ENCODE measurements at regions not wholly inside any gene's neighbourhood (a gene's known extent, or its start where the extent isn't known, plus 50 kb on each side); places are given as distances from the start of the nearest gene placed in this dataset.

- intact Hi-C loops (cut with micrococcal nuclease) = no loop called here
- DNase-seq = no peak
- TF ChIP-seq, protein P1, sequence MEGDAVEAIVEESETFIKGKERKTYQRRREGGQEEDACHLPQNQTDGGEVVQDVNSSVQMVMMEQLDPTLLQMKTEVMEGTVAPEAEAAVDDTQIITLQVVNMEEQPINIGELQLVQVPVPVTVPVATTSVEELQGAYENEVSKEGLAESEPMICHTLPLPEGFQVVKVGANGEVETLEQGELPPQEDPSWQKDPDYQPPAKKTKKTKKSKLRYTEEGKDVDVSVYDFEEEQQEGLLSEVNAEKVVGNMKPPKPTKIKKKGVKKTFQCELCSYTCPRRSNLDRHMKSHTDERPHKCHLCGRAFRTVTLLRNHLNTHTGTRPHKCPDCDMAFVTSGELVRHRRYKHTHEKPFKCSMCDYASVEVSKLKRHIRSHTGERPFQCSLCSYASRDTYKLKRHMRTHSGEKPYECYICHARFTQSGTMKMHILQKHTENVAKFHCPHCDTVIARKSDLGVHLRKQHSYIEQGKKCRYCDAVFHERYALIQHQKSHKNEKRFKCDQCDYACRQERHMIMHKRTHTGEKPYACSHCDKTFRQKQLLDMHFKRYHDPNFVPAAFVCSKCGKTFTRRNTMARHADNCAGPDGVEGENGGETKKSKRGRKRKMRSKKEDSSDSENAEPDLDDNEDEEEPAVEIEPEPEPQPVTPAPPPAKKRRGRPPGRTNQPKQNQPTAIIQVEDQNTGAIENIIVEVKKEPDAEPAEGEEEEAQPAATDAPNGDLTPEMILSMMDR (IDR thresholded peaks at IDR 0.05; ENCODE audit: borderline replicate concordance) = no peak
Measured at GRCh38 chr19:28971049-28971448, 241.9 kb downstream of the UQCRFS1 start.

GRCh38 chr19:28968721-28969120 lies 244.2 kb downstream of the UQCRFS1 start:
- H3K27ac ChIP-seq (replicated peaks) = no peak overlapping the region
- H3K4me3 ChIP-seq = no peak overlapping the region
- H3K4me1 ChIP-seq = peaks cover 10% of the 10 kb centered on the region
- H3K9me3 ChIP-seq (replicated peaks) = no peaks in the 10 kb centered on the region
- TF ChIP-seq, protein P1 (IDR thresholded peaks at IDR 0.05; ENCODE audit: borderline replicate concordance) = no peak
- H3K36me3 ChIP-seq = no peaks in the 10 kb centered on the region
- H3K27me3 ChIP-seq (ENCODE audit: low read depth) = no peaks in the 10 kb centered on the region
- intact Hi-C loops (cut with micrococcal nuclease) = no loop called here
- no peak for DNase-seq

More at GRCh38 chr19:28971049-28971448, 241.9 kb downstream of the UQCRFS1 start:
- Histone ChIP-seq H3K9me3 (replicated peaks) (no peaks in the 10 kb centered on the region), H3K4me1 (peaks cover 10% of the 10 kb centered on the region), H3K4me3 (no peak overlapping the region), H3K27ac (replicated peaks) (no peak overlapping the region), H3K36me3 (no peaks in the 10 kb centered on the region), H3K27me3 (ENCODE audit: low read depth) (no peaks in the 10 kb centered on the region)

DNA sequence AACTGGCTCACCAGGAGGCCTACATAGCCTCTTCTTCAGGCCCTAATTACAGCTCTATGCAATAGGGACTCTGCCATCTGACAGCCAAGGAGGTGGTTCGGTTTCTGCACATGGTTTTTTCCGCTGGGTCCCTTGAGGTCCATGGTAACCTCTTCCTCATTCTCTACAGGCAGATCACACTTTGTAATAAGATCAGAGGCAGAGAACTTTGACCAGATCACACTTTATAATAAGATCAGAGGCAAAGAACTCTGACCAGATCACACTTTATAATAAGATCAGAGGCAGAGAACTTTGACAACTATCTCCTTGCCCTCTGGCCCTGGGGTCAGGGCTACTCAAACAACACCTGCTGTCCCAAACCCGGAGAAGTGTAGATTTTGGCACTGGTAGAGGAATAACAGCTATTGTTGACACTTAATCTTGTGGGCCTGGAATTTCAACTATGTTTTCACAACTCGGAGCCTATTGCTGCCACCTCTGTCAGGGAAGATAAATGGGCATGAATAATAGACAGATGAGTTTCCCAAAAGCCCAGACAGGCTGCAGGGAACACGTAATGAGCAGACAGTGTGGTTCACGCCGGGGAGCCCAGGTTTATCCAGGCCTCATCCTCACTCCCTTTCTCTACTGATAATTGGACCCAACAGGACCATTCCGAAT lies 246.1 kb downstream of the UQCRFS1 start:
- Histone ChIP-seq H3K27me3 (ENCODE audit: low read depth) (no peaks in the 10 kb centered on the region), H3K27ac (replicated peaks) (peak overlapping the region; percentile 30), H3K9me3 (replicated peaks) (no peaks in the 10 kb centered on the region), H3K36me3 (no peaks in the 10 kb centered on the region), H3K4me1 (peaks cover 10% of the 10 kb centered on the region), H3K4me3 (no peak overlapping the region)
- TF ChIP-seq, protein P1 (IDR thresholded peaks at IDR 0.05; ENCODE audit: borderline replicate concordance) = no peak
- intact Hi-C loops (cut with micrococcal nuclease) = no loop called here
- DNase-seq = no peak

GRCh38 chr19:28964500-28964899 lies 248.5 kb downstream of the UQCRFS1 start:
- Histone ChIP-seq H3K4me1 (peaks cover 10% of the 10 kb centered on the region), H3K4me3 (no peak overlapping the region), H3K36me3 (no peaks in the 10 kb centered on the region), H3K27ac (replicated peaks) (no peak overlapping the region), H3K27me3 (ENCODE audit: low read depth) (no peaks in the 10 kb centered on the region), H3K9me3 (replicated peaks) (no peaks in the 10 kb centered on the region)
- intact Hi-C loops (cut with micrococcal nuclease) = no loop called here
- DNase-seq = no peak
- TF ChIP-seq, protein P1 (IDR thresholded peaks at IDR 0.05; ENCODE audit: borderline replicate concordance) = no peak

DNA sequence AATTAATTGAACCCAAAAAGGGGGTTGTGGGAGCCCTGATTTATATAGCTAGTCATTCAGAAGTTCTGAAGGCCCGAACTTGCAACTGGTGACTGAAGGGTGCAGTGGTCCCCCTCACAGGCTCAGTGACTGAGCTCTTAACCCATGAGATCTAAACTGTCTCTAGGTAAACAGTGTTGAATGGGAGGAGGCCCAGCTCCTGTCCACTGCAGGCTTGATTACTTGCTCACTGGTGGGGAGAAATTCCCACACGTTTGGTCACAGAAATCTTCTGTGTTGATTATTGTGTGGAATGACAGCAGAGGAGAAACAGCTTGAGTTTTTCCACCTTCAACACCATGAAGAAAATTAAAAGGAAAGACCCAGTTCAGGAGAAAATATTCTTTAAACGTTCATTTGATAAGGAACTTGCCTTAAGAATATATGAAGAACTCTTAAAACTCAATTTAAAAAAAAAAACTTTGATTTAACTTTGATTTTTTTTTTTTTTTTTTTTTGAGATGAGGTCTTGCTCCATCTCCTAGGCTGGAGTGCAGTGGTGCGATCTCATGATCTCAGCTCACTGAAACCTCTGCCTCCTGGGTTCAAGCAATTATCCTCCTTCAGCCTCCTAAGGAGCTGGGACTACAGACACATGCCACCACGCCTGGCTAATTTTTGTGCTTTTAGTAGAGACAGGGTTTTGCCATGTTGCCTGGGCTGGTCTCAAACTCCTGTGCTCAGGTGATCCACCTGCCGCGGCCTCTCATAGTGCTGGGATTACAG lies 249.3 kb downstream of the UQCRFS1 start:
- DNase-seq = no peak
- Histone ChIP-seq H3K9me3 (replicated peaks) (no peaks in the 10 kb centered on the region), H3K27ac (replicated peaks) (no peak overlapping the region), H3K36me3 (no peaks in the 10 kb centered on the region), H3K27me3 (ENCODE audit: low read depth) (no peaks in the 10 kb centered on the region), H3K4me3 (no peak overlapping the region), H3K4me1 (peaks cover 16% of the 10 kb centered on the region)
- intact Hi-C loops (cut with micrococcal nuclease) = no loop called here
- TF ChIP-seq, protein P1 (IDR thresholded peaks at IDR 0.05; ENCODE audit: borderline replicate concordance) = no peak

Measured in left ventricle myocardium inferior (tissue), 1 donor.